ENCODE measurements at regions not wholly inside any gene's neighbourhood (a gene's known extent, or its start where the extent isn't known, plus 50 kb on each side); places are given as distances from the start of the nearest gene placed in this dataset.

DNA sequence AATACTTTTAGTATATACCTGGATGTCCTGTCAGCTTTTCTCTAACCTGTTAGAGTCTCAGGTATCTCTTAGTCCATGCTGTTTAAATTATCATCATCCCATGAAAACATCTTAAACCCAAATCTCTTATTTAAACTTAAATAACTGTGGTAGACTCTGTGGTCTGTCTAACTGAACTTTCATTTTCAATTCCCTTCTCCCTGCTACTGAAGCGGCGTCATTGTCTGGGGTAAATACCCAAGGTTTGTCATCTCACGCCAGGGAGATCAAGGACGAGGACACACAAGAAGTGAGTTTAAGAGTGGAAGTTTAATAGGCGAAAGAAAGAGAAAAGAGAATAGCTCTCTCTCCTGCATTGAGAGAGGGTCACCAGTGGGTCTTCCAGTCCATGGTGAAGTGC, 804.4 kb upstream of the CELF2 start:
- Mint-ChIP-seq H3K27ac (no peak overlapping the region), H3K9me3 (peaks cover 0 to 5% of the 10 kb centered on the region in 2 donors), H3K4me3 (no peak overlapping the region), H3K36me3 (no peaks in the 10 kb centered on the region), H3K4me1 (no peaks in the 10 kb centered on the region), H3K27me3 (ENCODE audit: low read depth in 2 of 2) (no peaks in the 10 kb centered on the region)
- H3K27me3 ChIP-seq (ENCODE audit: control insufficient read depth, insufficient read depth, low read length), result no peaks in the 10 kb centered on the region
- no peak overlapping the region for H3K27ac ChIP-seq (ENCODE audit: low read length)
- H3K4me1 ChIP-seq (ENCODE audit: control insufficient read depth, insufficient read depth, low read length), result no peaks in the 10 kb centered on the region
- DNase-seq (no peak), ATAC-seq (no peak)
- no peak overlapping the region for H3K4me3 ChIP-seq (ENCODE audit: low read length)
- intact Hi-C loops (cut with micrococcal nuclease), result no loop called here
- H3K9me3 ChIP-seq (ENCODE audit: control insufficient read depth, insufficient read depth, low read length), result no peaks in the 10 kb centered on the region
- H3K36me3 ChIP-seq (ENCODE audit: control insufficient read depth, insufficient read depth, low read length), result no peaks in the 10 kb centered on the region
- 47% methylated on average over 5 of the region's 5 CpGs for WGBS (ENCODE audit: insufficient coverage)
- TF ChIP-seq, protein P1, sequence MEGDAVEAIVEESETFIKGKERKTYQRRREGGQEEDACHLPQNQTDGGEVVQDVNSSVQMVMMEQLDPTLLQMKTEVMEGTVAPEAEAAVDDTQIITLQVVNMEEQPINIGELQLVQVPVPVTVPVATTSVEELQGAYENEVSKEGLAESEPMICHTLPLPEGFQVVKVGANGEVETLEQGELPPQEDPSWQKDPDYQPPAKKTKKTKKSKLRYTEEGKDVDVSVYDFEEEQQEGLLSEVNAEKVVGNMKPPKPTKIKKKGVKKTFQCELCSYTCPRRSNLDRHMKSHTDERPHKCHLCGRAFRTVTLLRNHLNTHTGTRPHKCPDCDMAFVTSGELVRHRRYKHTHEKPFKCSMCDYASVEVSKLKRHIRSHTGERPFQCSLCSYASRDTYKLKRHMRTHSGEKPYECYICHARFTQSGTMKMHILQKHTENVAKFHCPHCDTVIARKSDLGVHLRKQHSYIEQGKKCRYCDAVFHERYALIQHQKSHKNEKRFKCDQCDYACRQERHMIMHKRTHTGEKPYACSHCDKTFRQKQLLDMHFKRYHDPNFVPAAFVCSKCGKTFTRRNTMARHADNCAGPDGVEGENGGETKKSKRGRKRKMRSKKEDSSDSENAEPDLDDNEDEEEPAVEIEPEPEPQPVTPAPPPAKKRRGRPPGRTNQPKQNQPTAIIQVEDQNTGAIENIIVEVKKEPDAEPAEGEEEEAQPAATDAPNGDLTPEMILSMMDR (IDR thresholded peaks at IDR 0.05), result no peak

DNA sequence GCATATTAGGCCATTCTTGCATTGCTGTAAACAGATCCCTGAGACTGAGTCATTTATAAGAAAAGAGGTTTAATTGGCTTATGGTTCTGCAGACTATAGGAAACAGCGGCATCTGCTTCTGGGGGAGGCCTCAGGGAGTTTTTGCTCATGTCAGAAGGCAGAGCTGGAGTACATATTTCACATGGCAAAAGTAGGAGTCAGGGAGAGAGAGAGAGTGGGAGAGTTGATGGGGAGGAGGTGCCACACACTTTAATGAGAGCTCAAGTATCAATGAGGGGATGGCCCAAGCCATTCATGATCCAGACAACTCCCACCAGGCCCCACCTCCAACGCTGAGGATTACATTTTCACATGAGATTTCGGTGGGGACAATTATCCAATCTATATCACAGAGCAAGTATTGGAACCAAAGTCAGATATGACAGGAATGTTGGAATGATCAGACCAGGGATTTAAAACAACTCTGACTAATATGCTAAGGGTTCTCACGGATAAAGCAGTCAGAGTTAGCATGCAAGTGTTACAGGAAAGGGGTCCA, 795.3 kb upstream of the CELF2 start:
- Mint-ChIP-seq H3K9me3 (peaks cover 0 to 6% of the 10 kb centered on the region in 2 donors), H3K36me3 (no peaks in the 10 kb centered on the region), H3K27me3 (ENCODE audit: low read depth in 2 of 2) (no peaks in the 10 kb centered on the region), H3K4me1 (no peaks in the 10 kb centered on the region), H3K4me3 (no peak overlapping the region), H3K27ac (no peak overlapping the region)
- H3K36me3 ChIP-seq (ENCODE audit: control insufficient read depth, insufficient read depth, low read length), result no peaks in the 10 kb centered on the region
- intact Hi-C loops (cut with micrococcal nuclease), result no loop called here
- ATAC-seq (no peak), DNase-seq (no peak)
- no peak overlapping the region for H3K27ac ChIP-seq (ENCODE audit: low read length)
- no peak overlapping the region for H3K4me3 ChIP-seq (ENCODE audit: low read length)
- TF ChIP-seq, protein P1 (IDR thresholded peaks at IDR 0.05), result no peak
- WGBS (ENCODE audit: insufficient coverage), result 93% methylated on average over 2 of the region's 4 CpGs
- no peaks in the 10 kb centered on the region for H3K4me1 ChIP-seq (ENCODE audit: control insufficient read depth, insufficient read depth, low read length)
- no peaks in the 10 kb centered on the region for H3K9me3 ChIP-seq (ENCODE audit: control insufficient read depth, insufficient read depth, low read length)
- no peaks in the 10 kb centered on the region for H3K27me3 ChIP-seq (ENCODE audit: control insufficient read depth, insufficient read depth, low read length)

DNA sequence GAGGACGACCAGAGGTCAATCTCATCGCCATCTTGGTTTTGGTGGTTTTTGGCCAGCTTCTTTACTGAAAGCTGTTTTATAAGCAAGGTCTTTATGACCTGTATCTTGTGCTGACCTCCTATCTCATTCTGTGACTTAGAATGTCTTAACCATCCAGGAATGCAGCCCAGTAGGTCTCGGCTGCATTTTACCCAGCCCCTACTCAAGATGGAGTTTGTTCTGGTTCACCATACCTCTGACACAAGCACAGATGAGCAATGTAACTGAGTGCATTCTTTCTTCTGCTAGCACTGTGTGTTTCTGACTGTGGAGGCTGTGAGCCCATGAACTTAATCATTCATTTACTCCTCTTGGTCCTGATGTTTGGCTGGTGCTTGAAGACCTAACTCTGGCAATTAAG, 794.5 kb upstream of the CELF2 start:
- no peak overlapping the region for H3K27ac ChIP-seq (ENCODE audit: low read length)
- H3K27me3 ChIP-seq (ENCODE audit: control insufficient read depth, insufficient read depth, low read length), result no peaks in the 10 kb centered on the region
- Mint-ChIP-seq H3K9me3 (peaks cover under 1 to 4% of the 10 kb centered on the region in 2 donors), H3K4me1 (no peaks in the 10 kb centered on the region), H3K27ac (no peak overlapping the region), H3K36me3 (no peaks in the 10 kb centered on the region), H3K4me3 (no peak overlapping the region), H3K27me3 (ENCODE audit: low read depth in 2 of 2) (no peaks in the 10 kb centered on the region)
- no peak for ATAC-seq
- DNase-seq, result no peak
- no peaks in the 10 kb centered on the region for H3K9me3 ChIP-seq (ENCODE audit: control insufficient read depth, insufficient read depth, low read length)
- no peak overlapping the region for H3K4me3 ChIP-seq (ENCODE audit: low read length)
- no peaks in the 10 kb centered on the region for H3K36me3 ChIP-seq (ENCODE audit: control insufficient read depth, insufficient read depth, low read length)
- TF ChIP-seq, protein P1 (IDR thresholded peaks at IDR 0.05), result no peak
- H3K4me1 ChIP-seq (ENCODE audit: control insufficient read depth, insufficient read depth, low read length), result no peaks in the 10 kb centered on the region
- 94% methylated on average over 3 of the region's 3 CpGs for WGBS (ENCODE audit: insufficient coverage)
- intact Hi-C loops (cut with micrococcal nuclease), result no loop called here

DNA sequence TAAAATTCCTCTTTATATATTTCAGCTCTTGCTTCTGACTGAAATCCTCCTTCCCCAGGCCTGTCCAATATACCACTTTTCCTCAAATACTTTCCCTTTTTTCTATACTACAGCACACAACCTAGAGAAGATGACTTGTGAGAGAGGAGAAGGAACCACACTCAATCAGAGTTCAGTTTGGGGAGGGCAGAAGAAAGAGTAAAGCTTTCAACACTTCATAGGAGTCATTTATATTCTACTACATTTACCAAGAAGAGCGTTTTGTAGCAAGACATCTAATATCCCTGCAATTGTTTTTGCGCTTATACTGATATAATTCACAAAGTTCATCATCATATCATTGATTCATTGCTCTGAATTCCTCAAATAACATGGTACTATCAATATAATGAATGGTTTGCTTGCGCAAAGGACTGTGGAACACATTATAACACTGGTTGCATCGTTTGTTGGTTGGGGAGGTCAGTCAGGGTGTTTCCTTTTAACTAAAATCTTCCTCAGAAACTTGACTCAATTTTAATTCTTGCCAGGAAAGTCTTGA, 792.5 kb upstream of the CELF2 start:
- intact Hi-C loops (cut with micrococcal nuclease), result no loop called here
- Mint-ChIP-seq H3K4me3 (no peak overlapping the region), H3K36me3 (no peaks in the 10 kb centered on the region), H3K9me3 (peaks cover 4% of the 10 kb centered on the region in 2 donors), H3K27ac (no peak overlapping the region), H3K4me1 (no peaks in the 10 kb centered on the region), H3K27me3 (ENCODE audit: low read depth in 2 of 2) (no peaks in the 10 kb centered on the region)
- TF ChIP-seq, protein P1 (IDR thresholded peaks at IDR 0.05), result no peak
- H3K4me3 ChIP-seq (ENCODE audit: low read length), result no peak overlapping the region
- H3K36me3 ChIP-seq (ENCODE audit: control insufficient read depth, insufficient read depth, low read length), result no peaks in the 10 kb centered on the region
- no peaks in the 10 kb centered on the region for H3K9me3 ChIP-seq (ENCODE audit: control insufficient read depth, insufficient read depth, low read length)
- H3K4me1 ChIP-seq (ENCODE audit: control insufficient read depth, insufficient read depth, low read length), result no peaks in the 10 kb centered on the region
- no peaks in the 10 kb centered on the region for H3K27me3 ChIP-seq (ENCODE audit: control insufficient read depth, insufficient read depth, low read length)
- WGBS (ENCODE audit: insufficient coverage), result 76% methylated on average over 2 of the region's 4 CpGs
- DNase-seq, result no peak
- ATAC-seq, result no peak
- H3K27ac ChIP-seq (ENCODE audit: low read length), result no peak overlapping the region
